Panc1 (cell line): ENCODE measurements at regions not wholly inside any gene's neighbourhood (a gene's known extent, or its start where the extent isn't known, plus 50 kb on each side); places are given as distances from the start of the nearest gene placed in this dataset.

Experiments
- ATAC-seq: fragments of 200-7000 bp; cut with Tn5 transposase; 2 replicates; pipeline ENCODE4 v1.9.1; 2020; ENCODE audit warnings: mild to moderate bottlenecking, moderate library complexity
- BruUV-seq: library from RNA; stranded (reverse); fragments of 400-500 nt; replicated peaks from 2 replicates; lab custom pipeline; 2021; lab: Mats Ljungman, UMichigan
- CTCF ChIA-PET: fragments of 300-600 bp; sonication (Branson Sonifier 250); formaldehyde crosslinking; loops from one replicate; lab custom pipeline; 2022; ENCODE audit warnings: antibody characterized with exemption; lab: Charles Lee
- POLR2A ChIA-PET: fragments of 300-600 bp; sonication (Branson Sonifier 250); formaldehyde crosslinking; loops from one replicate; lab custom pipeline; 2022; ENCODE audit warnings: antibody characterized with exemption; lab: Charles Lee
- DNase-seq: peaks from one replicate; pipeline ENCODE4 v3.0.0-alpha.2; 2010; ENCODE audit warnings: low read depth, low spot score
- H3K27ac ChIP-seq: 2 replicates; pipeline ENCODE4 v1.5.1; 2011; ENCODE audit warnings: mild to moderate bottlenecking, low read length, inconsistent platforms
- H3K27me3 ChIP-seq: fragments of 200-500 bp; sonication (Bioruptor generic); 2 replicates; pipeline ENCODE4 v1.6.0; 2014; ENCODE audit warnings: low read length, inconsistent platforms; ENCODE audit not compliant: control insufficient read depth, insufficient read depth
- H3K36me3 ChIP-seq: fragments of 200-500 bp; sonication (Bioruptor generic); 2 replicates; pipeline ENCODE4 v1.5.1; 2014; ENCODE audit warnings: inconsistent platforms, mild to moderate bottlenecking, low read length, moderate library complexity; ENCODE audit not compliant: control insufficient read depth, insufficient read depth
- H3K4me1 ChIP-seq: 2 replicates; pipeline ENCODE4 v1.5.1; 2011; ENCODE audit warnings: inconsistent platforms, mild to moderate bottlenecking, low read length, moderate library complexity; ENCODE audit not compliant: control insufficient read depth, insufficient read depth
- H3K4me3 ChIP-seq, 2 experiments: 2 replicates each; pipeline ENCODE4 v1.5.1; 2011 to 2012; ENCODE audit warnings: low read depth in 2 of 2, low read length in 2 of 2, mild to moderate bottlenecking in 2 of 2, inconsistent platforms in 1 of 2, moderate library complexity in 1 of 2
- H3K9me3 ChIP-seq: fragments of 200-500 bp; sonication (Bioruptor generic); 2 replicates; pipeline ENCODE4 v1.5.1; 2014; ENCODE audit warnings: low read depth, mild to moderate bottlenecking, inconsistent platforms, low read length, moderate library complexity; ENCODE audit not compliant: control insufficient read depth, insufficient read depth
- POLR2AphosphoS5 ChIP-seq: IDR thresholded peaks from 2 replicates; pipeline ENCODE4 v1.6.1; 2012; ENCODE audit warnings: mild to moderate bottlenecking, low read depth, low read length, moderate library complexity
- SIN3A ChIP-seq: IDR thresholded peaks from 2 replicates; pipeline ENCODE4 v1.6.1; 2012; ENCODE audit warnings: low read depth, mild to moderate bottlenecking, low read length, moderate library complexity, borderline replicate concordance; ENCODE audit not compliant: insufficient read depth
- TCF7L2 ChIP-seq: IDR thresholded peaks from 2 replicates; pipeline ENCODE4 v1.6.1; 2011; ENCODE audit warnings: mild to moderate bottlenecking, low read depth, low read length, inconsistent platforms
- in situ Hi-C: cut with HindIII; loops from 2 replicates; pipeline ENCODE4 v1.10.0; 2016; ENCODE audit warnings: low sequenced_read_pairs, low pct_unique_long_range_greater_than_20kb
- intact Hi-C: fragments of 100-400 bp; cut with micrococcal nuclease; formaldehyde crosslinking; loops from one replicate; pipeline ENCODE4 v1.10.0; 2022; ENCODE audit not compliant: unreplicated experiment
- TF ChIP-seq, protein P1 (sequence below), 2 experiments: IDR thresholded peaks; 2 replicates each; pipeline ENCODE4 v1.6.1; 2011 to 2012; ENCODE audit warnings: low read depth in 2 of 2, control low read depth in 1 of 2, low read length in 1 of 2, mild to moderate bottlenecking in 1 of 2, moderate library complexity in 1 of 2; ENCODE audit not compliant: insufficient read depth in 1 of 2
- TF ChIP-seq, protein P2 (sequence below): fragments of 450-650 bp; IDR thresholded peaks from 2 replicates; pipeline ENCODE4 v1.5.1; 2017; ENCODE audit warnings: mild to moderate bottlenecking

- H3K4me3 ChIP-seq: no peak overlapping the region
- no TSS peak for BruUV-seq
- ChIA-PET CTCF (no interaction called here), POLR2A (no interaction called here)
- ATAC-seq (no peak), DNase-seq (no peak)
- in situ Hi-C loops: no loop called here
- no peaks in the 10 kb centered on the region; the same call in 1 of the 2 replicates for H3K27me3 ChIP-seq
- no peak for TF ChIP-seq SIN3A
- no peak for TF ChIP-seq TCF7L2
- TF ChIP-seq, protein P1, sequence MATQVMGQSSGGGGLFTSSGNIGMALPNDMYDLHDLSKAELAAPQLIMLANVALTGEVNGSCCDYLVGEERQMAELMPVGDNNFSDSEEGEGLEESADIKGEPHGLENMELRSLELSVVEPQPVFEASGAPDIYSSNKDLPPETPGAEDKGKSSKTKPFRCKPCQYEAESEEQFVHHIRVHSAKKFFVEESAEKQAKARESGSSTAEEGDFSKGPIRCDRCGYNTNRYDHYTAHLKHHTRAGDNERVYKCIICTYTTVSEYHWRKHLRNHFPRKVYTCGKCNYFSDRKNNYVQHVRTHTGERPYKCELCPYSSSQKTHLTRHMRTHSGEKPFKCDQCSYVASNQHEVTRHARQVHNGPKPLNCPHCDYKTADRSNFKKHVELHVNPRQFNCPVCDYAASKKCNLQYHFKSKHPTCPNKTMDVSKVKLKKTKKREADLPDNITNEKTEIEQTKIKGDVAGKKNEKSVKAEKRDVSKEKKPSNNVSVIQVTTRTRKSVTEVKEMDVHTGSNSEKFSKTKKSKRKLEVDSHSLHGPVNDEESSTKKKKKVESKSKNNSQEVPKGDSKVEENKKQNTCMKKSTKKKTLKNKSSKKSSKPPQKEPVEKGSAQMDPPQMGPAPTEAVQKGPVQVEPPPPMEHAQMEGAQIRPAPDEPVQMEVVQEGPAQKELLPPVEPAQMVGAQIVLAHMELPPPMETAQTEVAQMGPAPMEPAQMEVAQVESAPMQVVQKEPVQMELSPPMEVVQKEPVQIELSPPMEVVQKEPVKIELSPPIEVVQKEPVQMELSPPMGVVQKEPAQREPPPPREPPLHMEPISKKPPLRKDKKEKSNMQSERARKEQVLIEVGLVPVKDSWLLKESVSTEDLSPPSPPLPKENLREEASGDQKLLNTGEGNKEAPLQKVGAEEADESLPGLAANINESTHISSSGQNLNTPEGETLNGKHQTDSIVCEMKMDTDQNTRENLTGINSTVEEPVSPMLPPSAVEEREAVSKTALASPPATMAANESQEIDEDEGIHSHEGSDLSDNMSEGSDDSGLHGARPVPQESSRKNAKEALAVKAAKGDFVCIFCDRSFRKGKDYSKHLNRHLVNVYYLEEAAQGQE (IDR thresholded peaks at IDR 0.05; ENCODE audit: insufficient read depth in 1 of 2, low read depth in 2 of 2, low read length in 1 of 2): no peak
- TF ChIP-seq, protein P2, sequence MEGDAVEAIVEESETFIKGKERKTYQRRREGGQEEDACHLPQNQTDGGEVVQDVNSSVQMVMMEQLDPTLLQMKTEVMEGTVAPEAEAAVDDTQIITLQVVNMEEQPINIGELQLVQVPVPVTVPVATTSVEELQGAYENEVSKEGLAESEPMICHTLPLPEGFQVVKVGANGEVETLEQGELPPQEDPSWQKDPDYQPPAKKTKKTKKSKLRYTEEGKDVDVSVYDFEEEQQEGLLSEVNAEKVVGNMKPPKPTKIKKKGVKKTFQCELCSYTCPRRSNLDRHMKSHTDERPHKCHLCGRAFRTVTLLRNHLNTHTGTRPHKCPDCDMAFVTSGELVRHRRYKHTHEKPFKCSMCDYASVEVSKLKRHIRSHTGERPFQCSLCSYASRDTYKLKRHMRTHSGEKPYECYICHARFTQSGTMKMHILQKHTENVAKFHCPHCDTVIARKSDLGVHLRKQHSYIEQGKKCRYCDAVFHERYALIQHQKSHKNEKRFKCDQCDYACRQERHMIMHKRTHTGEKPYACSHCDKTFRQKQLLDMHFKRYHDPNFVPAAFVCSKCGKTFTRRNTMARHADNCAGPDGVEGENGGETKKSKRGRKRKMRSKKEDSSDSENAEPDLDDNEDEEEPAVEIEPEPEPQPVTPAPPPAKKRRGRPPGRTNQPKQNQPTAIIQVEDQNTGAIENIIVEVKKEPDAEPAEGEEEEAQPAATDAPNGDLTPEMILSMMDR: no peak
- TF ChIP-seq POLR2AphosphoS5: no peak
- H3K36me3 ChIP-seq: no peaks in the 10 kb centered on the region; the same call in 1 of the 2 replicates
- H3K9me3 ChIP-seq: no peaks in the 10 kb centered on the region
- intact Hi-C loops: no loop called here
- no peaks in the 10 kb centered on the region for H3K4me1 ChIP-seq
- no peak overlapping the region for H3K27ac ChIP-seq
Measured at GRCh38 chr18:2414235-2414634, 157.1 kb downstream of the METTL4 start.

DNA sequence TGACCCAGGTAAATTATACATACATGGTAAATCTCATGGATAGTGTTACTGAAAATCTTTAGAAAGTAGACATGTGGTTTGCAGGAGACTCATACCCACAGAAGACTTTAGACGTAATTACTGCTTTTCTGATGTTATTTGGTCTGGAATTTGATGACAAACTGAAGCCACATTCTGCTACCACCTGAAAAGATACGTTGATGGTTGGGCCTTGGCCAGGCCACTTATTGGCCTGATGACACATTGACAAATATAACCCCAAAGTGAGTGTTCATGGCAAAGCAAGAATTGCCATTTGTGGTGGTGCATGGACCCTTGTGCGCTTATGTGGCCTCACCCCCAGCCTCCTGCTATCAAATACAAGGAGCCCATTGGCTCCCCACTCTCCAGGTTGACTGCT is 155.6 kb downstream of the METTL4 start:
- Histone ChIP-seq H3K4me3 (no peak overlapping the region), H3K27ac (no peak overlapping the region), H3K36me3 (no peaks in the 10 kb centered on the region; the same call in 1 of the 2 replicates), H3K4me1 (no peaks in the 10 kb centered on the region), H3K27me3 (no peaks in the 10 kb centered on the region; the same call in 1 of the 2 replicates), H3K9me3 (no peaks in the 10 kb centered on the region)
- ChIA-PET POLR2A (no interaction called here), CTCF (no interaction called here)
- intact Hi-C loops (no loop called here), in situ Hi-C loops (no loop called here)
- ATAC-seq (no peak), DNase-seq (no peak)
- no peak for TF ChIP-seq POLR2AphosphoS5
- TF ChIP-seq, protein P2: no peak
- TF ChIP-seq TCF7L2: no peak
- TF ChIP-seq, protein P1 (IDR thresholded peaks at IDR 0.05; ENCODE audit: insufficient read depth in 1 of 2, low read depth in 2 of 2, low read length in 1 of 2): no peak
- TF ChIP-seq SIN3A: no peak
- no TSS peak for BruUV-seq
